ENCODE measurements at regions not wholly inside any gene's neighbourhood (a gene's known extent, or its start where the extent isn't known, plus 50 kb on each side); places are given as distances from the start of the nearest gene placed in this dataset.
A peak's percentile ranks its signal among the peaks of the same experiment; 100 is the strongest.

DNA sequence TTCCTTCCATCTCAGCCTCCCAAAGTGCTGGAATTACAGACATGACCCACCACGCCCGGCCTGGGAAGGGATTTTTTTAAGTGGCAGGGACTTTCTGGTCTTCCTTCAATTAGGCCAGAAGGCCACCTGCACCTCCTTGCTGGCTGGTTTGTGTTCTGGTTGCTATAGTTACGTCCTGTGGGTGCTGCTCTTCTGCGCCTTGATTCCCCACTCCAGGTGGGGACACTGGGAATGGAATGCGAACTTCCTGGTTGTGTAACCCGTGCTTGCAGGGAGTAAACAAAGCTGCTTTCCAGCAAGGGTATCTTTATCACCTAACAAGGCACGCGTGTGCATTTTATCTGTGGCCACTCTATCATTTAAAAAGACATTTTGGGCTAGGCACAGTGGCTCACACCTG lies 117.7 kb downstream of the PLEKHG1 start:
- Histone ChIP-seq H3K27ac (no peak overlapping the region), H3K4me3 (no peak overlapping the region), H3K4me1 (no peaks in the 10 kb centered on the region), H3K27me3 (no peaks in the 10 kb centered on the region), H3K9me3 (no peaks in the 10 kb centered on the region), H3K36me3 (no peaks in the 10 kb centered on the region)
- no peak for DNase-seq (ENCODE audit: low spot score in 2 of 2)
- intact Hi-C loops (cut with DNase I), result no loop called here
- TF ChIP-seq, protein P1, sequence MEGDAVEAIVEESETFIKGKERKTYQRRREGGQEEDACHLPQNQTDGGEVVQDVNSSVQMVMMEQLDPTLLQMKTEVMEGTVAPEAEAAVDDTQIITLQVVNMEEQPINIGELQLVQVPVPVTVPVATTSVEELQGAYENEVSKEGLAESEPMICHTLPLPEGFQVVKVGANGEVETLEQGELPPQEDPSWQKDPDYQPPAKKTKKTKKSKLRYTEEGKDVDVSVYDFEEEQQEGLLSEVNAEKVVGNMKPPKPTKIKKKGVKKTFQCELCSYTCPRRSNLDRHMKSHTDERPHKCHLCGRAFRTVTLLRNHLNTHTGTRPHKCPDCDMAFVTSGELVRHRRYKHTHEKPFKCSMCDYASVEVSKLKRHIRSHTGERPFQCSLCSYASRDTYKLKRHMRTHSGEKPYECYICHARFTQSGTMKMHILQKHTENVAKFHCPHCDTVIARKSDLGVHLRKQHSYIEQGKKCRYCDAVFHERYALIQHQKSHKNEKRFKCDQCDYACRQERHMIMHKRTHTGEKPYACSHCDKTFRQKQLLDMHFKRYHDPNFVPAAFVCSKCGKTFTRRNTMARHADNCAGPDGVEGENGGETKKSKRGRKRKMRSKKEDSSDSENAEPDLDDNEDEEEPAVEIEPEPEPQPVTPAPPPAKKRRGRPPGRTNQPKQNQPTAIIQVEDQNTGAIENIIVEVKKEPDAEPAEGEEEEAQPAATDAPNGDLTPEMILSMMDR (IDR thresholded peaks at IDR 0.05), result no peak

DNA sequence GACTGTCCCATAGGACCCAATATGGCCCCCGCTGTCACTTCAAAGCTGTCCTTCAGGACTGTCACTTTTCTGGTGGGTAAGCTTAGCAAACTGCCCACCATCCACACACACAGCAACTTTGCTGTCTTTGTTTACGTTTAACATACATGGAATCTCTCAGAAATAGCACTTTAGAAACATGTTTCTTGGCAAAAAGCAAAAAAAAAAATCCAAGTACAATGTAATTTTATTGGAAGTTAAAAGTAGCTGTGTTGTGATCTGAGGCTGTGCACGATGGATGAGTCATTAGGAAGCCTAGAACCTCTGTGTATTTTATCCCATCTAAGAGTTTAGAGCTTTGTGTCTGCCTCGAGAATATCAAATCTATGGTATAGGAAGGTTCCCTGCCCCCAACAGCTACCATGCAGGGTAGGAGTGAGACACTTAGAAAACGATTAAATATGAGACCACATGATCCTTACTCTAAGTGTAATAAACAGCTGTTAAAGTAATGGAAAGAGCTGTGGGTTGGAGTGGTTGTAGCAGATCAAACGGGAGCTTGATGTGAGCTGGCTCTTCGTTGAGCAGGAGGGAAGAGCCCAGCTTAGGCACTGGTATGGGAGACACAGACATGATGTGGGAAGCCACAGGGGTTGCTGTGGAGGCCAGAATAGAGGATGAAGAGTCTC lies 119.5 kb downstream of the PLEKHG1 start:
- DNase-seq (ENCODE audit: low spot score in 2 of 2), result no peak
- no peaks in the 10 kb centered on the region for H3K4me1 ChIP-seq
- H3K27ac ChIP-seq, result no peak overlapping the region
- intact Hi-C loops (cut with DNase I), result no loop called here
- TF ChIP-seq, protein P1 (IDR thresholded peaks at IDR 0.05), result no peak
- H3K27me3 ChIP-seq, result no peaks in the 10 kb centered on the region
- H3K9me3 ChIP-seq, result no peaks in the 10 kb centered on the region
- H3K36me3 ChIP-seq, result no peaks in the 10 kb centered on the region
- H3K4me3 ChIP-seq, result no peak overlapping the region

DNA sequence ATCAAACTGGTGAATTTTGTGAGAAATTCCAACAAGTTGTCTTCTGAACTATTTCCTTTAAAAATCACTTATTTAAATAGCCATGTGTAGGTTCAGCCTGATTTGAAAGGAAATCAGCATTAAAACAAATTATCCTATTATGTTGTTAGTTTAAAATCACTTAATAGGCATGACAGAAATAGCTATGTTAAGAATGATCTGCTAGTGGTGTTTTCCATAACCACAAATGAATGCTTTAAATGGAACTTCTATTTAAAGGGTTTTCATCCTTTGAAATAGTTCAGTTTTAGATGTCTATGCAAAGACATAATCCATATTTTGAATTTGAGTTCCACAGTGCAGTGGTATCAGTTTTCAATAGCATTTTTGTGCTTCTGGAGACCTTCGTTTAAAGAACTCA lies 120.1 kb downstream of the PLEKHG1 start:
- no peaks in the 10 kb centered on the region for H3K9me3 ChIP-seq
- no peak for DNase-seq (ENCODE audit: low spot score in 2 of 2)
- no peaks in the 10 kb centered on the region for H3K36me3 ChIP-seq
- H3K4me3 ChIP-seq, result no peak overlapping the region
- TF ChIP-seq, protein P1 (IDR thresholded peaks at IDR 0.05), result no peak
- no peak overlapping the region for H3K27ac ChIP-seq
- no peaks in the 10 kb centered on the region for H3K4me1 ChIP-seq
- H3K27me3 ChIP-seq, result no peaks in the 10 kb centered on the region
- intact Hi-C loops (cut with DNase I), result no loop called here

DNA sequence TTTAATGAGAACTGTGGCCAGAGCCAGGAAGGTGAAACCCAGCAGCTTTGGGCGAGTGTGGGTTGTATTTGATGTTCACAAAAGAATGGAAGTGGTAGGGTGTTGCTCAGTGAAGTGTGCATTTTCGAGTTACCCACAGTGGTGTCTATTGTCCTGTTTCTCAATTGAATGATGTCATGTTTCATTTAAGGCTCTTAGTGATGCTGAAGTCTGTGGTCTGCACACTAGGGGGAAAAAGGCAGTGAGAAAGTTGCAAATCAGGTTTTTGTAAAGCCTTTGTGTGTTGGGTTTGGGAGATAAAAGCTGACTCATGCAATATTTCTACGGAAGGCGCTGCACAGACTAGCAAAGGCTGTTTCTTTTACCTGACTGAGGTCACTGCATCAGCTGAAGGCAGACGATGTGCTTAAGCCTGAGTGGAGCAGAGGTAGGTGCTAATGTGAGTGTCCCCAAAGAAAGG lies 121.1 kb downstream of the PLEKHG1 start:
- DNase-seq (ENCODE audit: low spot score in 2 of 2), result no peak
- no peaks in the 10 kb centered on the region for H3K27me3 ChIP-seq
- no peaks in the 10 kb centered on the region for H3K36me3 ChIP-seq
- TF ChIP-seq, protein P1 (IDR thresholded peaks at IDR 0.05), result no peak
- no peak overlapping the region for H3K27ac ChIP-seq
- no peaks in the 10 kb centered on the region for H3K9me3 ChIP-seq
- no peaks in the 10 kb centered on the region for H3K4me1 ChIP-seq
- H3K4me3 ChIP-seq, result peak overlapping the region in 1 of 2 donors; percentile 29
- intact Hi-C loops (cut with DNase I), result no loop called here

DNA sequence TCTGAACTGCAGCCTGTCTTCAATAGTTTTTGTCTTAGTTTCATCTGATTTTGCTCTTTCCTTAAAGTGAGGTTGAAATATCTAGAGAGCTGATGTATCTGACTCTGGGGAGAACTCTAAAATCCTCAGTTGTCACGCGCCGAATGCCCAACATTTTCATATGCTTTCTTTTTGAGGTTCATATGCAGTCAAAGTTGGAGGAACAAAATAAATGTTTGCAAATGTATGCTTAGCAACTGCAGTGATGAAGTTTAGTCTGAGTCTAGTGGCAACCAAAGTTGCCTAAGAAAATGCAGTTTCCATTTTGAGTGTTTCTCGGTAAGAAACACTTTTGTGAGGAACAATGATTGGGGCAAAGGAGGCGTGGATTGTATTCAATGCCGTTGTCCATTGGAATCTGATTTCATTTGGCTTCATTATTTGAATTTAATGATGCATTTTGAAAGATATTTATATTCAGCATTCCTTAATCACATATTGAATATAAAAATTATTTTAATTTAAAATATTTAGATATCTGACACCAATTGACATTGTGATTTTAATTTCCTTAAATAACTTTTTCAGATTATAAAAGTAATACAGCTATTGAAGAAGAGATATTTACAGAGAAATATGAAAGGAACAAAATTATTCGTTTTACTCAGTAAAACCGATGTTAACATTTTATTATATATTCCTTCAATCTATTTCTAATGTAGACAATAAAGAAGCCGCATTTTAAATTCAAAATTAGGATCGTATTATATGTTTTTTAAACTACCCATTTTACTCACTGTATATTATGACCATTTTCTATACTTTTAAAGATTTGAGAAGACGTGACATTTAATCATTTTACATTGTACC lies 122.0 kb downstream of the PLEKHG1 start:
- TF ChIP-seq, protein P1 (IDR thresholded peaks at IDR 0.05), result no peak
- Histone ChIP-seq H3K27ac (no peak overlapping the region), H3K4me3 (peak overlapping the region in 1 of 2 donors; percentile 29), H3K36me3 (no peaks in the 10 kb centered on the region), H3K9me3 (no peaks in the 10 kb centered on the region), H3K4me1 (no peaks in the 10 kb centered on the region), H3K27me3 (no peaks in the 10 kb centered on the region)
- no peak for DNase-seq (ENCODE audit: low spot score in 2 of 2)
- intact Hi-C loops (cut with DNase I), result no loop called here

All from ascending aorta (tissue), 2 donors.